GM23248 (cell line): ENCODE measurements at regions not wholly inside any gene's neighbourhood (a gene's known extent, or its start where the extent isn't known, plus 50 kb on each side); places are given as distances from the start of the nearest gene placed in this dataset.

ENCODE experiments used
- EZH2 ChIP-seq: fragments of 200-600 bp; sonication (generic); IDR thresholded peaks from 2 replicates; pipeline ENCODE4 v1.6.1; 2018; ENCODE audit warnings: antibody characterized with exemption, mild to moderate bottlenecking; ENCODE audit not compliant: insufficient read depth, poor library complexity, severe bottlenecking
- EZH2phosphoT487 ChIP-seq: fragments of 200-600 bp; sonication (generic); IDR thresholded peaks from 2 replicates; pipeline ENCODE4 v1.6.1; 2018; ENCODE audit warnings: antibody characterized with exemption, moderate library complexity, mild to moderate bottlenecking, low read depth; ENCODE audit not compliant: insufficient read depth

- TF ChIP-seq EZH2 (no peak), EZH2phosphoT487 (no peak)
Measured at GRCh38 chr2:75379476-75380210, 180.3 kb upstream of the TACR1 start.
